ENCODE measurements at regions not wholly inside any gene's neighbourhood (a gene's known extent, or its start where the extent isn't known, plus 50 kb on each side); places are given as distances from the start of the nearest gene placed in this dataset.

GRCh38 chr2:145511946-145512345, 992.0 kb upstream of the ZEB2 start:
- no peak for TF ChIP-seq EZH2 (IDR thresholded peaks at IDR 0.05; ENCODE audit: low read depth, unreplicated experiment)
- TF ChIP-seq CTCF (conservative IDR thresholded peaks at IDR 0.05; ENCODE audit: low read depth in 2 of 2): no peak
- no peak for TF ChIP-seq REST (IDR thresholded peaks at IDR 0.05; ENCODE audit: unreplicated experiment)
- TF ChIP-seq POLR2AphosphoS5 (IDR thresholded peaks at IDR 0.05; ENCODE audit: low read depth): no peak
- TF ChIP-seq ZNF114 (CRISPR knock-in tag; IDR thresholded peaks at IDR 0.05): no peak
- no peak for TF ChIP-seq NANOG (IDR thresholded peaks at IDR 0.05; ENCODE audit: borderline replicate concordance)

Data from GM23338 (cell line).